ENCODE measurements at regions not wholly inside any gene's neighbourhood (a gene's known extent, or its start where the extent isn't known, plus 50 kb on each side); places are given as distances from the start of the nearest gene placed in this dataset.

- no peak for TF ChIP-seq CTCF (IDR thresholded peaks at IDR 0.05; ENCODE audit: control extremely low read depth, extremely low read depth)
- H3K4me3 ChIP-seq, result no peak overlapping the region
- no peak for ATAC-seq (ENCODE audit: insufficient read depth, low FRiP score)
- no peak overlapping the region for H3K27ac ChIP-seq (ENCODE audit: low read depth in 1 of 2, low read length in 1 of 2)
- no peaks in the 10 kb centered on the region for H3K27me3 ChIP-seq (ENCODE audit: control insufficient read depth in 3 of 3, insufficient read depth in 3 of 3, low read length in 2 of 3)
- no peak for DNase-seq
- H3K9ac ChIP-seq (ENCODE audit: insufficient read depth in 1 of 2, low read length in 2 of 2), result no peak overlapping the region
- H3K36me3 ChIP-seq (ENCODE audit: control insufficient read depth in 4 of 4, insufficient read depth in 4 of 4, low read length in 4 of 4), result no peaks in the 10 kb centered on the region
- peaks cover 0 to 8% (median 2%) of the 10 kb centered on the region in 4 donors for H3K9me3 ChIP-seq (ENCODE audit: control insufficient read depth in 4 of 4, insufficient read depth in 3 of 4, low read length in 3 of 4)
- H3K4me1 ChIP-seq (ENCODE audit: control insufficient read depth in 5 of 5, insufficient read depth in 5 of 5, low read length in 5 of 5), result peaks cover 0 to 15% (median 0%) of the 10 kb centered on the region in 5 donors
- 93 to 97% methylated on average over 3 of the region's 3 CpGs for WGBS, 2 donors
Observed at GRCh38 chr18:24999650-25000267, 352.2 kb downstream of the ZNF521 start.

DNA sequence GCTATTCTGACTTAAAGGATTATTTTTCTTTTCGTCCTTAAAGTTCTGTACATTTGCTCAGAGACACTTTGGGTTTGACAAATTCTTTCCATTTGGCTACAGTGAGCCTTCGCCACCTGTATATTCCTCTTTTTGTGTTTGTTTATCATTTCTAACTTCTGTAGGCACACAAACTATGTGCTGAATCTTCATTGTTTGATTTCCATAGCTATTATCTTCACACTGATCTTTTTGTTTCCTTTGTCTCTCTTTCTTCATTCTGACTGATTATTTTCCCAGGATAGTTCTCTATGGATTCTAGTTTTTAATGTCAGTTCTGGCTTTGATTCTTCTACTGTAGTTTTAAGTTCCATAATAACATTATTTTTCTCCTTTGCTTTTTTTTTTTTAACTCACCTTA lies 350.2 kb downstream of the ZNF521 start:
- no peak for ATAC-seq (ENCODE audit: insufficient read depth, low FRiP score)
- WGBS, 2 donors, result 80 to 86% methylated on average over 2 of the region's 2 CpGs
- Histone ChIP-seq H3K9me3 (ENCODE audit: control insufficient read depth in 4 of 4, insufficient read depth in 3 of 4, low read length in 3 of 4) (peaks cover 0 to 8% (median 2%) of the 10 kb centered on the region in 4 donors), H3K4me1 (ENCODE audit: control insufficient read depth in 5 of 5, insufficient read depth in 5 of 5, low read length in 5 of 5) (peaks cover 0 to 13% (median 0%) of the 10 kb centered on the region in 5 donors), H3K27me3 (ENCODE audit: control insufficient read depth in 3 of 3, insufficient read depth in 3 of 3, low read length in 2 of 3) (no peaks in the 10 kb centered on the region), H3K9ac (ENCODE audit: insufficient read depth in 1 of 2, low read length in 2 of 2) (no peak overlapping the region), H3K36me3 (ENCODE audit: control insufficient read depth in 4 of 4, insufficient read depth in 4 of 4, low read length in 4 of 4) (no peaks in the 10 kb centered on the region), H3K4me3 (no peak overlapping the region), H3K27ac (ENCODE audit: low read depth in 1 of 2, low read length in 1 of 2) (no peak overlapping the region)
- no peak for TF ChIP-seq CTCF (IDR thresholded peaks at IDR 0.05; ENCODE audit: control extremely low read depth, extremely low read depth)
- no peak for DNase-seq

GRCh38 chr18:25005541-25006403 lies 346.2 kb downstream of the ZNF521 start:
- H3K27me3 ChIP-seq (ENCODE audit: control insufficient read depth in 3 of 3, insufficient read depth in 3 of 3, low read length in 2 of 3), result no peaks in the 10 kb centered on the region
- no peaks in the 10 kb centered on the region for H3K36me3 ChIP-seq (ENCODE audit: control insufficient read depth in 4 of 4, insufficient read depth in 4 of 4, low read length in 4 of 4)
- H3K9me3 ChIP-seq (ENCODE audit: control insufficient read depth in 4 of 4, insufficient read depth in 3 of 4, low read length in 3 of 4), result no peaks in the 10 kb centered on the region
- TF ChIP-seq CTCF (IDR thresholded peaks at IDR 0.05; ENCODE audit: control extremely low read depth, extremely low read depth), result no peak
- 54 to 64% methylated on average over 6 of the region's 6 CpGs for WGBS, 2 donors
- H3K9ac ChIP-seq (ENCODE audit: insufficient read depth in 1 of 2, low read length in 2 of 2), result no peak overlapping the region
- DNase-seq, result peak in 2 of 3 donors; percentile 34 to 65
- H3K4me3 ChIP-seq, result no peak overlapping the region
- no peak for ATAC-seq (ENCODE audit: insufficient read depth, low FRiP score)
- peaks cover 0 to 13% (median 0%) of the 10 kb centered on the region in 5 donors for H3K4me1 ChIP-seq (ENCODE audit: control insufficient read depth in 5 of 5, insufficient read depth in 5 of 5, low read length in 5 of 5)
- H3K27ac ChIP-seq (ENCODE audit: low read depth in 1 of 2, low read length in 1 of 2), result no peak overlapping the region
